ENCODE measurements at regions not wholly inside any gene's neighbourhood (a gene's known extent, or its start where the extent isn't known, plus 50 kb on each side); places are given as distances from the start of the nearest gene placed in this dataset.
"Not testable (repeated sequence)": the region's sequence is repeated elsewhere in the genome, so short reads cannot be mapped to it uniquely, and the experiment has no call there.

DNA sequence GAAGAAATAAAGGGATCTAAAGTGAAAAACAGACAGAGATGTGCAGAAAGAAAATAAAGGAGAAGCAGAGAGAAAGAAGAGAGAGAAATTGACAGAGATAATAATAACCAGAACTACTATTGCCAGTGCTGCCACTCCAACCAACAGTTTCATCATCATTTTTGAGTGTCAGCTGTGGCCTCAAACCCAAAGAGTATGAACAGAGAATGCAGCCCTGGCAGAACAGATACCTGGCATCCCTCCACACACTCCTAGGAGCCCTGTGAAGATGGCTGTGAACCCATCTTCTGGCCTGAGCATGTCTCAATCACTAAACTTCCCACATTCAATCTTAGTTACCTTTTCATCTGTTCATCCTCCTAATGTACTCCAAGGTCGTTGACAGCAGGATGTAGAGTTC is 385.8 kb upstream of the NFIA start:
- no peak for DNase-seq
- Histone ChIP-seq H3K4me1 (ENCODE audit: control insufficient read depth in 2 of 3, insufficient read depth in 2 of 3, low read depth in 1 of 3, low read length in 3 of 3) (no peaks in the 10 kb centered on the region), H3K9me3 (ENCODE audit: control insufficient read depth in 2 of 3, insufficient read depth in 1 of 3, low read length in 3 of 3) (peaks cover 0 to 4% (median 0%) of the 10 kb centered on the region in 3 donors), H3K27me3 (ENCODE audit: control insufficient read depth, insufficient read depth, low read length) (no peaks in the 10 kb centered on the region), H3K36me3 (ENCODE audit: control insufficient read depth in 2 of 3, insufficient read depth in 3 of 3, low read length in 3 of 3) (no peaks in the 10 kb centered on the region), H3K27ac (ENCODE audit: low read depth in 2 of 2, low read length in 2 of 2) (no peak overlapping the region), H3K4me3 (ENCODE audit: low read length in 3 of 3) (no peak overlapping the region), H3K9ac (ENCODE audit: low read length in 3 of 3) (no peak overlapping the region)
- intact Hi-C loops (cut with DNase I): no loop called here
- no peak for FAIRE-seq
- TF ChIP-seq, protein P1, sequence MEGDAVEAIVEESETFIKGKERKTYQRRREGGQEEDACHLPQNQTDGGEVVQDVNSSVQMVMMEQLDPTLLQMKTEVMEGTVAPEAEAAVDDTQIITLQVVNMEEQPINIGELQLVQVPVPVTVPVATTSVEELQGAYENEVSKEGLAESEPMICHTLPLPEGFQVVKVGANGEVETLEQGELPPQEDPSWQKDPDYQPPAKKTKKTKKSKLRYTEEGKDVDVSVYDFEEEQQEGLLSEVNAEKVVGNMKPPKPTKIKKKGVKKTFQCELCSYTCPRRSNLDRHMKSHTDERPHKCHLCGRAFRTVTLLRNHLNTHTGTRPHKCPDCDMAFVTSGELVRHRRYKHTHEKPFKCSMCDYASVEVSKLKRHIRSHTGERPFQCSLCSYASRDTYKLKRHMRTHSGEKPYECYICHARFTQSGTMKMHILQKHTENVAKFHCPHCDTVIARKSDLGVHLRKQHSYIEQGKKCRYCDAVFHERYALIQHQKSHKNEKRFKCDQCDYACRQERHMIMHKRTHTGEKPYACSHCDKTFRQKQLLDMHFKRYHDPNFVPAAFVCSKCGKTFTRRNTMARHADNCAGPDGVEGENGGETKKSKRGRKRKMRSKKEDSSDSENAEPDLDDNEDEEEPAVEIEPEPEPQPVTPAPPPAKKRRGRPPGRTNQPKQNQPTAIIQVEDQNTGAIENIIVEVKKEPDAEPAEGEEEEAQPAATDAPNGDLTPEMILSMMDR (IDR thresholded peaks at IDR 0.05; ENCODE audit: borderline replicate concordance, extremely low read depth, insufficient read depth): no peak

DNA sequence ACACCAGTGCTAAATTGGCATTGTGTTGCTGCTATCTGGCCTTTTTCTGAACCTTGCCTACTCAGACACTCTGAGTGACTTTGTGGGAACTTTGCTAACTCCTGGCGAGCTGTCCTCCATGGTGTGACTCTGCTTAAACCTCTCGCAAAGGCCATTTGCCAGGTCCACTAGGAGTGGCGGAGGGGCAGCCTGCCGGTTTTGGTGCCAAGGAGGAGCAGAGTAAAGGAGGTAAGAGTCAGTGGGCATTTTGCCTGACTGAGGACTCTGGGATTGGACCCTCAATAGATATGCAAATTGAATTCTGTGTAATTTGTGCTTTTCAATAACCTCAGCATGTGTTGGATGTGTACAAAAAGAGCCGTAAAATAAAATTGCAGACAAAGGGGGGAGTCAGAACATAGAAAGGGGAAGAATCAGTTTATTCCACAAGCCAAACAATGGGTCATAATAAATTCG is 386.6 kb upstream of the NFIA start:
- intact Hi-C loops (cut with DNase I): no loop called here
- peaks cover 0 to 4% (median 0%) of the 10 kb centered on the region in 3 donors for H3K9me3 ChIP-seq (ENCODE audit: control insufficient read depth in 2 of 3, insufficient read depth in 1 of 3, low read length in 3 of 3)
- no peak for FAIRE-seq

DNA sequence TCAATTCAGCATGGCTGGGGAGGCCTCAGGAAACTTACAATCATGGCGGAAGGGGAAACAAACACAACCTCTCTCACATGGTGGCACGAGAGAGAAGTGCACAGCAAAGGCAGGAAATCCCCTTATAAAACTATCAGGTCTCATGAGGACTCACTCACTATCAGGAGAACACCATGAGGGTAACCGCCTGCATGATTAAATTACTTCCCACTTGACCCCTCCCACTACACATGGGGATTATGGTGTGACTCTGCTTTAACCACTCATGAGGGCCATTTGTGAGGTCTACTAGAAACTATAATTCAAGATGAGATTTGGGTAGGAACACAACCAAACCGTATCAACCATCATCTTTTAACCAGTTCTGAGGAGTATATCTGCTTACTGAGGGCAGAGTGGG is 387.4 kb upstream of the NFIA start:
- TF ChIP-seq, protein P1 (IDR thresholded peaks at IDR 0.05; ENCODE audit: borderline replicate concordance, extremely low read depth, insufficient read depth): no peak
- Histone ChIP-seq H3K4me1 (ENCODE audit: control insufficient read depth in 2 of 3, insufficient read depth in 2 of 3, low read depth in 1 of 3, low read length in 3 of 3) (no peaks in the 10 kb centered on the region), H3K27ac (ENCODE audit: low read depth in 2 of 2, low read length in 2 of 2) (no peak overlapping the region), H3K9ac (ENCODE audit: low read length in 3 of 3) (no peak overlapping the region), H3K4me3 (ENCODE audit: low read length in 3 of 3) (no peak overlapping the region), H3K9me3 (ENCODE audit: control insufficient read depth in 2 of 3, insufficient read depth in 1 of 3, low read length in 3 of 3) (peaks cover 0 to 4% (median 0%) of the 10 kb centered on the region in 3 donors), H3K36me3 (ENCODE audit: control insufficient read depth in 2 of 3, insufficient read depth in 3 of 3, low read length in 3 of 3) (no peaks in the 10 kb centered on the region), H3K27me3 (ENCODE audit: control insufficient read depth, insufficient read depth, low read length) (no peaks in the 10 kb centered on the region)
- DNase-seq (no peak), FAIRE-seq (no peak)
- intact Hi-C loops (cut with DNase I): no loop called here

More for the DNA sequence above, 386.6 kb upstream of the NFIA start:
- H3K36me3 ChIP-seq (ENCODE audit: control insufficient read depth in 2 of 3, insufficient read depth in 3 of 3, low read length in 3 of 3): no peaks in the 10 kb centered on the region
- H3K9ac ChIP-seq (ENCODE audit: low read length in 3 of 3): no peak overlapping the region
- TF ChIP-seq, protein P1 (IDR thresholded peaks at IDR 0.05; ENCODE audit: borderline replicate concordance, extremely low read depth, insufficient read depth): no peak
- no peaks in the 10 kb centered on the region for H3K4me1 ChIP-seq (ENCODE audit: control insufficient read depth in 2 of 3, insufficient read depth in 2 of 3, low read depth in 1 of 3, low read length in 3 of 3)
- no peaks in the 10 kb centered on the region for H3K27me3 ChIP-seq (ENCODE audit: control insufficient read depth, insufficient read depth, low read length)
- DNase-seq: no peak
- no peak overlapping the region for H3K27ac ChIP-seq (ENCODE audit: low read depth in 2 of 2, low read length in 2 of 2)
- no peak overlapping the region for H3K4me3 ChIP-seq (ENCODE audit: low read length in 3 of 3)

DNA sequence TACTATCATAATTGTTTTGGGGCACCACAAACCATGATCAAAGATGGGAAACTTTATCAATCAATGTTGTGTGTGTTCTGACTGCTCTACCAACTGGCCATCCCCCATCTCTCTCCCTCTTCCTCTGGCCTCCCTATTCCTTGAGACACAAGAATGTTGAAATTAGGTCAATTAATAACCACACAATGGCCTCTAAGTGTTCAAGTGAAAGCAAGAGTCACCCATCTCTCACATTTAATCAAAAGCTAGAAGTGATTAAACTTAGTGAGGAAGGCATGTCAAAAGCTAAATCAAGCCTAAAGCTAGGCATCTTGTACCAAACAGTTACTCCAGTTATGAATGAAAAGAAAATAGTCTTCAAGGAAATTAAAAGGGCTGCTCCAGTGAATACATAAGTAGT is 390.3 kb upstream of the NFIA start:
- Histone ChIP-seq H3K9ac (ENCODE audit: low read length in 3 of 3) (no peak overlapping the region), H3K4me1 (ENCODE audit: control insufficient read depth in 2 of 3, insufficient read depth in 2 of 3, low read depth in 1 of 3, low read length in 3 of 3) (no peaks in the 10 kb centered on the region), H3K4me3 (ENCODE audit: low read length in 3 of 3) (no peak overlapping the region), H3K27me3 (ENCODE audit: control insufficient read depth, insufficient read depth, low read length) (no peaks in the 10 kb centered on the region), H3K9me3 (ENCODE audit: control insufficient read depth in 2 of 3, insufficient read depth in 1 of 3, low read length in 3 of 3) (peaks cover 0 to 8% (median 0%) of the 10 kb centered on the region in 3 donors), H3K36me3 (ENCODE audit: control insufficient read depth in 2 of 3, insufficient read depth in 3 of 3, low read length in 3 of 3) (no peaks in the 10 kb centered on the region), H3K27ac (ENCODE audit: low read depth in 2 of 2, low read length in 2 of 2) (no peak overlapping the region)
- intact Hi-C loops (cut with DNase I): no loop called here
- TF ChIP-seq, protein P1 (IDR thresholded peaks at IDR 0.05; ENCODE audit: borderline replicate concordance, extremely low read depth, insufficient read depth): no peak
- no peak for FAIRE-seq
- no peak for DNase-seq

DNA sequence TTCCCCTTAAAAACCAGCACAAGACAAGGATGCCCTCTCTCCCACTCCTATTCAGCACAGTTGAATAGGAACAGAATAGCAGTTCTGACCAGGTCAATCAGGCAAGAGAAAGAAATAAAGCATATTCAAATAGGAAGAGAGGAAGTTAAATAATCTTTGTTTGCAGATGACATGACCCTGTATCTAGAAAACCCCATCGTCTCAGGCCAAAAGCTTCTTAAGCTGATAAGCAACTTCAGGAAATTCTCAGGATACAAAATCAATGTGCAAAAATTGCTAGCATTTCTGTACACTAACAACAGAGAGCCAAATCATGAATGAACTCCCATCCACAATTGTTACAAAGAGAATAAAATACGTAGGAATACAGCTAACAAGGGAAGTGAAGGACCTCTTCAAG is 394.1 kb upstream of the NFIA start:
- H3K27me3 ChIP-seq (ENCODE audit: control insufficient read depth, insufficient read depth, low read length); DNase-seq; H3K4me3 ChIP-seq (ENCODE audit: low read length in 3 of 3); H3K36me3 ChIP-seq (ENCODE audit: control insufficient read depth in 2 of 3, insufficient read depth in 3 of 3, low read length in 3 of 3); FAIRE-seq; intact Hi-C loops (cut with DNase I); H3K9me3 ChIP-seq (ENCODE audit: control insufficient read depth in 2 of 3, insufficient read depth in 1 of 3, low read length in 3 of 3); H3K27ac ChIP-seq (ENCODE audit: low read depth in 2 of 2, low read length in 2 of 2); H3K4me1 ChIP-seq (ENCODE audit: control insufficient read depth in 2 of 3, insufficient read depth in 2 of 3, low read depth in 1 of 3, low read length in 3 of 3); H3K9ac ChIP-seq (ENCODE audit: low read length in 3 of 3): not testable (repeated sequence)
